GM18519 (cell line): ENCODE measurements at regions not wholly inside any gene's neighbourhood (a gene's known extent, or its start where the extent isn't known, plus 50 kb on each side); places are given as distances from the start of the nearest gene placed in this dataset.
"Not testable (repeated sequence)": the region's sequence is repeated elsewhere in the genome, so short reads cannot be mapped to it uniquely, and the experiment has no call there.

Source experiments
- ATAC-seq: cut with Tn5 transposase; IDR thresholded peaks from one replicate; pipeline ENCODE4 v1.9.1; 2021; ENCODE audit warnings: mild to moderate bottlenecking, moderate library complexity; ENCODE audit not compliant: unreplicated experiment, low FRiP score

DNA sequence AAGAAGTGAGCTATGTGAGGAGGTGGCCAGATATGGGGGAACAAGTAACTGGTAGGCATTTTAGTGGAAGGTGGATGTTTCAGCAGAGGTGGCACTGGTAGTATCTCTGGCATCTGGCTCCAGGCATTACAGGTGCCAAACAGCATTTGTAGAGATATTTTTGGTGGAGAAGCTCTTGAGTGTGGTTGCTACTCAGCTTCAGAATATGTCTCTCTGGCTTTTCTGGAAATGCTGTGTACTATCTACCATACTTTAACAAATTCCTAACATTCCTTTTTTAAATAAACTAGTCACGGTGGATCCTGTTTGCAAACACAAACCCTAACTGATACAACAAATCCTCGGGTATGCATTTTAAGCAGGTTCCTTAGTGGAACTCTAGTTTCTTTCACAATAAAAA is 128.0 kb downstream of the BARX2 start:
- no peak for ATAC-seq

DNA sequence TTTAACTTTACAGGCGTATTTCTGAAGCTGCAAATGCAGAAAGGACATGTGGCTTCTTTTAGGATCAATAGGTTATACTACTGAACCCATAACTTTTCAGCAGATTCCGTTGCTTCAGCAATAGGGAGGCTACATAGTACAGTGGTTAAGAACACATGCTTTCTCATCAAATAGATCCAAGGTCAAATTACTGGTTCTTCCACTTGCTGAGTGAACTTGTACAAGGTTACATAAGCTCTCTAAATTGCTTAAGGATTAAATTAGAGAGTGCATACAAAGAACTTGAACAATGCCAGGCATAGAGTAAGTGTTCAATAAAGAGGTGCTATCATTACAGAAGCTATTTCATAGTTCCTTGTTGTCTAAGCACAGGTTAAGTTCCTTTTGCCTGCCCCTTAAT is 129.6 kb downstream of the BARX2 start:
- ATAC-seq, result no peak

- no peak for ATAC-seq
Observed at GRCh38 chr11:129508163-129508562, 132.5 kb downstream of the BARX2 start.

GRCh38 chr11:129528296-129528695 is 152.6 kb downstream of the BARX2 start:
- no peak for ATAC-seq

DNA sequence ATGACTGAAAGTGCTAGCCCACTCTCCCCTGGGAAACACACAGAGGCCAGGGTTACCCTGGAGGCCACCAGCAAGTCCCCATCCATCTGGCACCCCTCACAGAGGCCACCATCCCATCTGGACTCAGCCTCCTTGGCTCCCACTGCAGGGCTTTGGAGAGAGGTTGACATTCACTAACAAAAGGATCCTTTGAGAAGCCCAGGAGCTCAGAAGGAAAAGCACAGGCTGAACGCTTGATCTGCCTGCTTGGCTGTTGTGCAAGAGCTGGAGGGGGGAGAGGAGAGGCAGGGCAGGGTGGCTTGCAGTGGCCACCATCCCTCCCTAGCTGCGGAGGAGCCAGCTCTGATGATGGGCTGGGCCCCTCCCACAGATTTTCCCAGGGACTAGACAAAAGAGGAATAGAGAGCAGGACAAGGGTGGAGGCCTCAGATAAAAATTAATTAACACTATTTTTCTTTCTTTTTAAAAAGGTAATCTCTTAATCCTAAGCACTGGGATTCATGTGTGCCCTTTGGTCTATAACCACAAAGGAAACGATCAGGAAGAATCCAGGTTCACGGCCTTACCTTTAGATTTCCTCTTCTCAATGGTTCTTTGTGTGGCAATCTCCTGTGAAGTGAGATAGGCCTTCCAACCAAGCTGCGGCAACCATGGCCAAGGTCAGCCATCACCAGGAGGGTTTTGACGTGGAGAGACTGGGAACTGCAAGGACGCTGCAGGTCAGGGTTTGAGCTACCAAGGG is 154.7 kb downstream of the BARX2 start:
- no peak for ATAC-seq

DNA sequence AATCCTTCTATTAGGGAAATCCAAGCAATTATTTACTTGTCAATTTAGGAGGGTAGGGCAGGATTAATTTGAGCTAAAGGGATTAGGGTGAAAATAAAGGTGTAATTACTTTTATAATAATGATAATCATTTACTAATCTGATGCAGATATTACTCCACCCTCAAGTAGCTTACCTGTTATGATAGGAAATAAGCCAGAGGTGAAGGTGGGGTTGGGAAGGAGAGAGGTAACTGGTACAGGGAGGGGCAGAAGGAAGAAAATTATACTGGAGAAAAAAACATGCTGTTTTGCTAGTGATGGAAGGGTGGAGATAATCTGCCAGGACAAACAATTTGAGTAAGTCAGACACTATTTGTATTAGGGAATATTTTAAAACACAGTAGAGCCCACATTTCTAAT is 157.7 kb downstream of the BARX2 start:
- no peak for ATAC-seq

DNA sequence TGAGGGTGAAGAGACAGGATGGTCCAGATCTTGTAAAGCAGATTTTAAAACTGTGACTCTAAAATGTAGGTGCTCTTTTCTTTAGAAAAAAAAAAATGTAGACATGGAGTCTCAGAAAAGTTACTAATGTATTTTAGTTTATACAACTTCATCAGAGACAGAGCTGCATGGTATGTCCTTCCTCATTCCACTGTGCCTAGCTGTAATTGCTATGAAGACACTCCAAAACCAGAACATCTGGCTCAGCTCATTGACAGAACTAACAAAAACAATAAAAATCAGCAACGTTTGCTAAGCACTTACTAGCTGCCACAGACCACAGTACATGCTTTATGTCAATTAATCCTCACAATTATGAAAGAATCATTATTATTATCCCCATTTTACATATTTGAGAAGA is 160.7 kb downstream of the BARX2 start:
- ATAC-seq, result no peak

DNA sequence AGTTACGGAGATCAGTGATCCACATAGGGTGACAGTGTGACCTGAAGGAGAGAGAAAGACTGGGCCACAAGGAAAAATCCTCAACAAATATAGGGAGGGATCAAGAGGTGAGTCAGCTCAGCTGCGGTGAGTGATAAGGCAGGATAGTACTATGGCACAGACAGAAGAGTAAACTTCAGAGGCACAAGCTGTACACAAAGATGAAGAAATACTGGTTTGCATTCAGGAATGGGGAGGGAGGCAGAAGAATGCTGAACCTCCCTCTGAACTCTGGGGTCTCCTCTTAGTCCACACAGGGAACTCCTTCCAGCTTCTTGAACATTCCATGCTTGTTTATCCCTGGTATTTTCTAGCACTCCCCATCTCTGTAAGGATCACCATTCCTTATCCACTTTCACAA is 162.7 kb downstream of the BARX2 start:
- no peak for ATAC-seq

- no peak for ATAC-seq
Observed at GRCh38 chr11:129543515-129544290, 168.1 kb downstream of the BARX2 start.

DNA sequence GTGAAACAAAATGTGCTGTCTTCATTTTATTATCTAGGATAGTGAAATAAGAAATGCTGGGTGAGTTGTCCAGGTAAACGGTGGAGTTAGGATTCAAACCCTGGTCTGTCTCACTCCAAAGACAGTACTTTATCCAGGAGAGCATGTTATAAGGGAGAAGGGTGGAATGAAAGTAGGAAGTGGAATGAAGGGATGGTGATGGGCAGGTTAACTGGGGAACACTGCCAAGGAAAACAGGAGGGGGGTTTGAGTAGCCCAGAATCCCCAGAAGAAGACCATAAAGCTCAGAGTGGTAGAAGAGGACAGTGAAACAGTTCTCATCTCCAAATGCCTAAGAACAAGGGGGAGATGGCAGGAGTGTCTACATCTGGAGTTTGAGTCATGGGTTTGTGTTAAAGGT is 169.0 kb downstream of the BARX2 start:
- ATAC-seq, result no peak

- ATAC-seq, result no peak
Observed at GRCh38 chr11:129546266-129546665, 170.6 kb downstream of the BARX2 start.

- no peak for ATAC-seq
Observed at GRCh38 chr11:129557421-129557820, 181.8 kb downstream of the BARX2 start.

GRCh38 chr11:129569007-129569406 is 193.4 kb downstream of the BARX2 start:
- ATAC-seq, result no peak

DNA sequence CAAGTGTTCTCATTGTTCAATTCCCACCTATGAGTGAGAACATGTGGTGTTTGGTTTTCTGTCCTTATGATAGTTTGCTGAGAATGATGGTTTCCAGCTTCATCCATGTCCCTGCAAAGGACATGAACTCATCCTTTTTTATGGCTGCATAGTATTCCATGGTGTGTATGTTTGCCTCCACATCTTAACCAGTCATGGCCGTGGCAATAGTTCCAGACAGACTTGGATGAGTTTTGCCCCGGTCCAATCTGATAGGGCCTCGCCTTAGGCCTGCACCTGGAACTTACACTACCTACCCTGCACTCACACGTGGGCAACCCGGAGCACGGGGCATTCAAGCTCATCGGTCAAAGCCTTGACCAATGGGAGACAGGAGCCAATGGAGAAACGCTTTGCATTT is 197.0 kb downstream of the BARX2 start:
- ATAC-seq, result not testable (repeated sequence)

- no peak for ATAC-seq
Observed at GRCh38 chr11:129573161-129573560, 197.5 kb downstream of the BARX2 start.

DNA sequence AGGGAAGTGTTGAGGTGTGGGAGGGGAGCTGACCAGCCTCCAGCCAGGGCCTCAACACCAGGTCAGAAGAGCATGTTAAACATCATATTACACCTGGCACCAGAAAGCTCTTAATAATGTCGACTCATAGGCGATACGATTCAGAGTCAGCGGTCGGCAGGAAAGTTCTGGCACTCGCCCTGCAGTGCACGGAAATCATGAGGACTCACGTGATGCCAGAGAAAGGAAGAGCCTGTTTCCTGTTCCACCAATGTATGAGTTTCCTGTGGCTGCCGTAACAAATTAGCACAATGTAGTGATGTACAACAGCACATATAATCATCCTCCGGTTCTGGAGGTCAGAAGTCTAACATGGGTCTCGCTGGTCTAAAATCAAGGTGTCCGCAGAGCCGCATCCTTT is 198.8 kb downstream of the BARX2 start:
- no peak for ATAC-seq

DNA sequence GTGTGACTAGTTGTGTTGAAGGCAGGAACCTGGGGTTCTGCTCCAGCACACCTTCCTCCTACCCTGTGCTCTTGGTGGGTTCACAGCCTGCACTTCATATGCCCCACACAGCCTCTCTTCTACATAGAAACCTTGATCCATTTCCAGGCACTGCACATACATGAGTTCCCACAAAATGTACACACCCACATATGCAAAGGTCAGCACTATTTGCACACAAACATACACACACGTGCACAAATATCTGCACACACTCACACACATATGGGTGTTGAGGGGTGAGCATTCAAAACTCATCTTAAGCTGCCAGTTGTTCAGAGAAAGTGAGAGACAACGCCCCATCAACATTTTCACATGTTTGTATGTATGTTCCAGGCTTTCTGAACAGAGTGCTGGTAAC is 201.0 kb downstream of the BARX2 start:
- ATAC-seq, result no peak

DNA sequence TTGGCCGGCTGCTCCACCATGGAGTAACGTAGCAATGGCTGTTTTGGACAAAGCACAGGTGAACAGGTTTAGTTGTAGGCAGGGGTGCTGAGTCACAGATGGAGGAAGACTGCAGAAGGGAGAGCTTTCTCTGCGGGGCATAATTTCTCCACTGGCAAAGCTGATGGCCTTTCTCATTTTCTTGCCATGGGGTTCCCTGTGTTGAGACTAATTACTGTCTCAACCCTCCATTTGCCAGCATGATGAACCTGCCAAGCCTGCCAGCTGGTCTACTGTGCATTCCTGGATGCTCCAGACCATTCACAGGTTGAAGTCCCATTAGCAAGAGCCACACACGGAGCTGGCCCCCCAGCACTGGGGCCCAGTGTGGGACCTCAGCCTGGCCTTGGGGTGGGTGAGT is 202.4 kb downstream of the BARX2 start:
- no peak for ATAC-seq

DNA sequence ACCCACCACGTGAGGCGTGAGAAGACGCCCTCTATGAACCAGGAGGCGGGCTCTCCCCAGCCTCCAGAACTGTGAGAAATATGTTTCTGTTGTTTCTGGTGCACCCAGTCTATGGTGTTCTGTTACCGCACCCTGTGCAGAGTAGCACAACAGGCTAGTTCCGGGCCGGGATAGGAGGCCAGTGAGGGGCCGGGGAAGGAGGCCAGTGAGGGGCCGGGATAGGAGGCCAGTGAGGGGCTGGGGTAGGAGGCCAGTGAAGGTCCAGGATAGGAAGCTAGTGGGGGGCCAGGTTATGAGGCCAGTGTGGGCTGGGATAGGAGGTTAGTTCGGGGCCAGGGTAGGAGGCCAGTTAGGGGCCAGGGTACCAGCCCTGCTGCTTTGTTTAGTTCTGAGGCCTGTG is 204.6 kb downstream of the BARX2 start:
- ATAC-seq, result no peak

GRCh38 chr11:129584316-129584715 is 208.7 kb downstream of the BARX2 start:
- ATAC-seq, result no peak

DNA sequence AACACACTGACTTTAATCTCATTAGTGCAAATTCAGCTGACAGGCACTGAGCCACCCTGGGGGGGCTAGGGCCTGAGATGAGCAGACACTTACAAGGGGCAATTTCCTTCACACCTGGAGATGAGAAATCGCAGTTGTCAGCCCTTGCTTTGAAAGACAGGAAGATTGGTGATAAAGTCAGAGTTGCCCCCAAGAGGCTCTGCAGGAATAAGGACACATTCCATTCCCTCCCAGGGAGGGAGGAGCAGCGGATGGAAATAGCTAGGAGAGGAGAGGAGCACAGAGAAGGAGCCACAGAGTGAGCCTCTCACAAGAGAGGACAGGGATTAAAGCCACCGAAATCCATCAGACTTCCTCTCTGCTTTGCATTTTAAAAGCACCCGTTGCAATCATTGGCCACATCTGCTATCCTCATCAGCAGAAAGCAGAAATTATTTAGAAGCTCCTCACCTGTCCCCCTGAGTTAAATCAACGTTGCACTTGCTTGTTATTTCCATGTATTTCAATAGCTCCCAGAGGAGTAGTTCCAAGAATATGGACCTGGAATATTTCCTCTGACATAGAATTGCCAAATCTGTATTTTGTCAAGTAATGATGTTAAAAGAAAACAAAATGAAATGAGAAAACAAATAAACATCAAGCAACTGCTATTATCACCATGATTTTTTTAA is 213.7 kb downstream of the BARX2 start:
- no peak for ATAC-seq
